GM12872 (cell line): ENCODE measurements at regions not wholly inside any gene's neighbourhood (a gene's known extent, or its start where the extent isn't known, plus 50 kb on each side); places are given as distances from the start of the nearest gene placed in this dataset.

Source experiments
- CTCF ChIP-seq: IDR thresholded peaks from 3 replicates; pipeline ENCODE4 v1.5.1; 2011; ENCODE audit warnings: low read depth, mild to moderate bottlenecking, low read length, moderate library complexity; ENCODE audit not compliant: insufficient read depth

- no peak for TF ChIP-seq CTCF
Measured at GRCh38 chr10:90317172-90317571, 540.7 kb downstream of the HTR7 start.

- TF ChIP-seq CTCF: no peak
Measured at GRCh38 chr10:90318659-90319058, 539.2 kb downstream of the HTR7 start.

- TF ChIP-seq CTCF: no peak
Measured at GRCh38 chr10:90319188-90319914, 538.5 kb downstream of the HTR7 start.

GRCh38 chr10:90321132-90321816, 536.6 kb downstream of the HTR7 start:
- TF ChIP-seq CTCF: no peak

- TF ChIP-seq CTCF: no peak
Measured at GRCh38 chr10:90326498-90327267, 531.2 kb downstream of the HTR7 start.

- no peak for TF ChIP-seq CTCF
Measured at GRCh38 chr10:90327611-90328010, 530.2 kb downstream of the HTR7 start.

GRCh38 chr10:90328459-90328858, 529.4 kb downstream of the HTR7 start:
- no peak for TF ChIP-seq CTCF
